HG03175 (cell line): ENCODE measurements at regions not wholly inside any gene's neighbourhood (a gene's known extent, or its start where the extent isn't known, plus 50 kb on each side); places are given as distances from the start of the nearest gene placed in this dataset.
"Not testable (repeated sequence)": the region's sequence is repeated elsewhere in the genome, so short reads cannot be mapped to it uniquely, and the experiment has no call there.

Source experiments
- ATAC-seq: cut with Tn5 transposase; IDR thresholded peaks from one replicate; pipeline ENCODE4 v1.9.1; 2021; ENCODE audit warnings: mild to moderate bottlenecking, moderate library complexity; ENCODE audit not compliant: unreplicated experiment

GRCh38 chr16:26569793-26570192, 496.9 kb upstream of the C16orf82 start:
- no peak for ATAC-seq

DNA sequence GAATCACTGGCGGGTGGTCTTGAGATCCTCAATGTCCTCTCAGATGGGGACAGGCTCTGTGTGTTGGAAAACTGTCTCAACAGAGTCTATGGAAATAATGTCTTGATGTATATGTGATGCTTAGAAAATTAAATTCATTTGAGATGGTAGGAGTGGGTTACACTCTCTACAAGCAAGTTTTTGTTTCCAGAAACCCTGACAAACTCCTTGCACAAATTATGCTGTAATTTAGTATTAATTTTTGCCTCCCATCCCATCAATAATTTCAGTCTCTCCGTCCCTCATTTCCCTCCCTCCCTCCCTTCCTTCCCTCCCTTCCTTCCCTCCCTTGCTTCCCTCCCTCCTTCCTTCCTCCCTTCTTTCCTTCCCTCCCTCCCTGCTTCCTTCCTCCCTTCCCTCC, 488.0 kb upstream of the C16orf82 start:
- ATAC-seq = no peak

- ATAC-seq = no peak
These were observed 482.9 kb upstream of the C16orf82 start for GRCh38 chr16:26583803-26584202.

GRCh38 chr16:26593700-26594099, 473.0 kb upstream of the C16orf82 start:
- no peak for ATAC-seq

DNA sequence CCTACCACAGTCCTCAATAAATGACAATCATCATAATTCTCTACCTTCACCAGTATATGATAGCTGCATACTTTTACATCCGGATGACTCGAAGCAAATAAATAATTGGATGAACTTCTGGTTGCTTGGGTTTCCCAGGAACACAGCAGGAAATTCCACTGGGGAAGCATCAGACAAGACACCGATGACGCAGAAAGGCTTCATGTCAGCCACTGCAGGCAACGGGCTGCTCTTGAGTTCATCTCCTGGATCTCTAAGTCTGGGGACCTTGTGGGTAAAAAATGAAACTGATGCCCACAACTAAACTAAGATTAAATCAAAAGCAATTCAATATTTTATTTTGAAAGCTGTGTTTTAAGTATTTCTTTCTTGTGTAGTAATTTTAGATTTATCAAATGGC, 472.1 kb upstream of the C16orf82 start:
- no peak for ATAC-seq

- ATAC-seq = no peak
These were observed 471.5 kb upstream of the C16orf82 start for GRCh38 chr16:26595199-26595598.

GRCh38 chr16:26596033-26596432, 470.7 kb upstream of the C16orf82 start:
- ATAC-seq = not testable (repeated sequence)

DNA sequence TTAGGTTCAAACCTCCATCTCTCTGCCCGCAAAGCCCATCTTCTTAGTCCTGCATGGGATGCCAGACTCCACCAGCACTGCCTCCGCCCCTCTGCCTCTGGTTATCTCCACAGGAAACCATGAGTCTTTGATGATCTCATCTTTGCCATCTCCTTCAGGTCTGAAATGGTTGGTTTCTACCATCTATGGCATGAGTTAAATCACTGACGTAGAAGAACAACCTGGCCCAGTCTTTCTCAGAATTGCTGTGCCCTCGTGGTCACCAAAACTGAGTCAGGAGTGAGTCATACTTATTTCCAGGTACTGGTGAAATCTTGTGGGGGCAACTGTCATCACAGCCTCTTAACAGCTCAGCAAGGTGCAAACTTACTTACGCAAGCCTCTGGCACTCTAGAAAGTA, 468.7 kb upstream of the C16orf82 start:
- no peak for ATAC-seq

GRCh38 chr16:26598998-26599784, 467.5 kb upstream of the C16orf82 start:
- no peak for ATAC-seq

DNA sequence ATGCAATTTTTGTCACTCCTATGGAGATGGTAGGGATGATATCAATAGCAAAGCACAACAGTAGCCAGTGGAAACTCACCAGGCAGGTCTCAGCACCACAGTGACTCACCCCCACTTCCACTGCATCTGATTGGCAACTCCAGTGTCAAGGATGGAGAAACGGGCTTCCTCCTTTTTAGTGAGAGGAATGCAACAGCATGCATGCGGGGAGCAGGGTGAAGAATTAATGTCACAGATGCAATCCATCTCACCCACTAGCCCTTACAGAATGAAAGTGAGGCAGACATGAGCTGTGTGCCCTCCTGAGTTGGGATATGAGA, 467.0 kb upstream of the C16orf82 start:
- no peak for ATAC-seq

DNA sequence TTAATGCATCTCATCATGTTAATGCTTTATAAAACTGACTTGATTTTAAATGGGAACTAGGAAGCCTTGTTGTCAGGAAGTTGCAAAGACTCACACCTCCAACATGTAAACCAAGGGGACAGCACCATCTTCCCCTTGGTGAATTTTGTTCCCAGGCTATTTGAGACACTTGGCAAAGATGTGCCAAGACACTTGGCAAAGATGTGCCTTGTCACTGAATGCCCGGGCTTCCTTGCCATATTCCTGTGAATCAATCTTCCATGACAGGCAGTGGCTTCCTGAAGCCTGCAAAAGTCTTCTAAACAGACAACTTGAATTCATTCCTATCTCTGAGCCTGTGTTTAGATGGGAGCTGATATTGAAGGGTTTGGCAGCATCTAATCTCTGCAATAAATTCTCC, 465.4 kb upstream of the C16orf82 start:
- no peak for ATAC-seq

GRCh38 chr16:26605626-26606271, 461.0 kb upstream of the C16orf82 start:
- no peak for ATAC-seq

GRCh38 chr16:26606381-26607150, 460.2 kb upstream of the C16orf82 start:
- no peak for ATAC-seq

DNA sequence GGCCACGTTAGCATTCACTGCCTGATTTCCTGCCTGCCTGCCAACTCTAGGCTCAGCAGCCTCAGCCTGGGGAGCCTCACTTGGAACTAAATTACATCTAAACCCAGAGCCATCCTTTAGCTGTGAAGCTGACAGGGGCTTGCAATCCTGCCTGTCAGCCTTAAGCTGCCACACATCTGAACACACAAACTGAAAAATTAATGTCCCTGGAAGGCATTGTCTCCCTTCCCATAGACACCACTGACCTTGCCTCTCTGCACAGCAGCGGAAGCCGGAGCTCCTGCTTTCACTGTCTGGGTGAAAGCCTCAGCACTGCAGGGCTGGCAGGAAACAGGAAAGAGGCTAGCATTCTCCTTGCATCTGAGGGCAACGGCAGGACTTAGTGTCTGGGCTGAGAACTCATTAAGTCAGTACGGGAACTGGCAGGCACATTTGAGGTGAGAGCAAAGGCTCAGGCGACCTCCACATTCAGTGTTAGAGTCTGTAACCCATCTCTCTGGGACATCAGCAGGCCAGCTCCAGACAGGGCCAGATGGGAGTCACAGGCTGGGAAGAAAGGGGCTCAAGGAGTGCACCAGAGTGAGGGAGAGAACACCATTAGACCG, 452.4 kb upstream of the C16orf82 start:
- ATAC-seq = no peak

GRCh38 chr16:26623442-26623841, 443.3 kb upstream of the C16orf82 start:
- ATAC-seq = no peak

- ATAC-seq = no peak
These were observed 438.8 kb upstream of the C16orf82 start for GRCh38 chr16:26627958-26628357.

GRCh38 chr16:26631365-26631764, 435.4 kb upstream of the C16orf82 start:
- not testable (repeated sequence) for ATAC-seq

- no peak for ATAC-seq
These were observed 424.6 kb upstream of the C16orf82 start for GRCh38 chr16:26642047-26642664.

GRCh38 chr16:26643519-26643918, 423.2 kb upstream of the C16orf82 start:
- no peak for ATAC-seq

DNA sequence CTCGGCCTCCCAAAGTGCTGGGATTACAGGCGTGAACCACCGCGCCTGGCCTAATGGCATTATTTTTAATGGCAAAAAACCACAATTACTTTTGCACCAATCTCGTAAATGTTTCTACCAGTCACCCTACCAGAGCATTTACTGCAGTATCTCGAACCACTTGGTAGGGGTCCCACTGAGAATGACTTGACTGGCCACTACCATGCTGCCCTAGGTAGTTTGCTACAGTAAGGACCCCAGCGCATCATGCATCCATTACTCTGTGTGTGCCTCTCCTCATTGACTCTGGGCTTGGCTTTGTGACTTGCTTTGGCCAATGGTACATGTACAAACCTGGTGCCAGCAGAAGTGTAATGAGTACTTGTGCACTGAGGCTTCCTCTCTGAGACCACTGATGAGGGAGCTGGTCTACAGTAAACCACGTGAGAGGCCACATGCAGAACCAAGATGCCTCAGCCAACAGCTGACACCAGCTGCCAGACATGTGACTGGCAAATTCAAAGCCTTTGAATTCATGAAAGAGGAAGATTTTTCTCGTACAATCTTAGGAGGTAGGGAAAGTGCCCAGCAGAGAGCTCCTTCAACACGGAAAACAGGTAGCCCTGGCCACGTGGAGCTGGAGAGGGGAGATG, 421.7 kb upstream of the C16orf82 start:
- ATAC-seq = no peak

DNA sequence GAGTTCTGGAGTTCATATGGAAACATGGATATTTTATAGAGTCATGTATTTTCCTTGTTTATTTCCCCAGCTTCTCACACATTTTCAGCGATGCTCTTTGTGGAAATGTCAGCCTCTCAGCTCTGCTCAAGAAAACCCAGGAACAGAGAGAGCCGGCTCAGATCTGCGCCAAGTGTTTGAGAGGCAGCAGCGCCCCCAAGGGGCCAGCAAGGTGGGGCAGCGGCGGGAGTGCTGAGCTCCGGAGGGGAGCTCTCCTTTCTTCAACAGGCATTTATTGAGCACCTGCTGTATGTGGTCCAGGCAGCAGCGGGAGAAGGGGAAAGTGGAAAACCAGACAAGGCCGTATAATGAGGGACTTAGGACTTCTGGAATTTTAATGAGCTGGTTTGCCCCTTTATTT, 421.1 kb upstream of the C16orf82 start:
- no peak for ATAC-seq
